Left lung (tissue), 4 donors: ENCODE measurements at regions not wholly inside any gene's neighbourhood (a gene's known extent, or its start where the extent isn't known, plus 50 kb on each side); places are given as distances from the start of the nearest gene placed in this dataset.

Experiments used
- ATAC-seq: fragments of 200-7000 bp; cut with Tn5 transposase; one replicate; pipeline ENCODE4 v1.9.1; 2020; ENCODE audit warnings: moderate library complexity
- DNase-seq, 4 donors: peaks; one replicate each; pipeline ENCODE4 v3.0.0-alpha.2; 2013 to 2020
- H3K27ac ChIP-seq, 2 donors: fragments of 200-600 bp; sonication (generic) in 1 of 2; one replicate each; pipeline versions ENCODE4 v1.5.0 to v1.8.0; 2020 to 2021
- H3K27me3 ChIP-seq, 2 donors: fragments of 200-600 bp; sonication (generic) in 1 of 2; one replicate each; pipeline versions ENCODE4 v1.5.0 to v1.8.0; 2020 to 2021
- H3K36me3 ChIP-seq, 2 donors: fragments of 200-600 bp; sonication (generic) in 1 of 2; one replicate each; pipeline versions ENCODE4 v1.5.0 to v1.8.0; 2020 to 2021
- H3K4me1 ChIP-seq, 2 donors: fragments of 200-600 bp; one replicate each; pipeline ENCODE4 v1.8.0; 2021
- H3K4me3 ChIP-seq, 2 donors: fragments of 200-600 bp; sonication (generic) in 1 of 2; one replicate each; pipeline versions ENCODE4 v1.5.0 to v1.8.0; 2020 to 2021; ENCODE audit warnings: mild to moderate bottlenecking in 1 of 2
- H3K9me3 ChIP-seq, 2 donors: fragments of 200-600 bp; sonication (generic) in 1 of 2; one replicate each; pipeline versions ENCODE4 v1.5.0 to v1.8.0; 2020 to 2021
- intact Hi-C, 2 donors: fragments of 100-400 bp; cut with DNase I; formaldehyde crosslinking; loops; one replicate each; pipeline versions ENCODE4 v1.11.2 to v1.14.2; 2022
- TF ChIP-seq, protein P1 (sequence below), 2 donors: fragments of 200-600 bp; sonication (generic) in 1 of 2; IDR thresholded peaks; one replicate each; pipeline versions ENCODE4 v1.5.0 to v1.8.0; 2021; ENCODE audit warnings: antibody characterized with exemption in 2 of 2
- donor health status: DM: no; HTN: yes; CAD: no.
- donor health status: DM: no; HTN: no; CAD: no.

DNA sequence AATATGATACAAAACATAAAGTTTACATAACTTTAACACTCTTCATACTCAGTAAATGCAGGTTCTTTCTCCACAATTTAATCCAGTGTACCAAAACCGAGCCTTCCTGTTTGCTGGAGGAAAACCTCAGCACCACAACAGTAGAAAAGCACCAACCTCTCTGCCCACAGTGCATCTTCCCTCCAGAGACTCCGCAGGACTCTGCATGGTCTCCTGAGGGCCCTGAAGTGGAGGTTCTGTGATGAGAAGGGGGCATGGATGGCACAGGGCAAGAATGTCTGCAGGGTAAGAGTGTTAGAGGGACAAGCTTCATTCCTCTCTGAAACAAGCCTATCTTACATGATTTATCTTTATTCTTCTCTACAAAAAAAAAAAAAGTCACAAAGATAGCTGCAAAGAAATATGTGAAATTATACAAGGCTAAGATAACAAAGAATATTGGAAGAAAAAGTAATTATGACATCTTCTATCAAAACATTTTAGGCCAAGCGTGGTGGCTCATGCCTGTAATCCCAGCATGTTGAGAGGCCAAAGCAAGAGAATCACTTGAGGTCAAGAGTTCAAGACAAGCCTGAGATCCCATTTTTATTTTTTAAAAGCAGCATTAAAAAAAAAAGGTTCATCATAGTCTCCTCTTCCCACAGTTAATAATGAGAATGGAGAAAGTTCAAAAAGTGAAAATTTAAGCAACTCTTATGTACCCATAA, 102.0 kb downstream of the VPREB1 start:
- no peak for ATAC-seq
- Histone ChIP-seq H3K4me3 (no peak overlapping the region), H3K27ac (no peak overlapping the region), H3K4me1 (peaks cover 0 to 11% of the 10 kb centered on the region in 2 donors), H3K9me3 (no peaks in the 10 kb centered on the region), H3K36me3 (no peaks in the 10 kb centered on the region), H3K27me3 (peaks cover 0 to 15% of the 10 kb centered on the region in 2 donors)
- TF ChIP-seq, protein P1, sequence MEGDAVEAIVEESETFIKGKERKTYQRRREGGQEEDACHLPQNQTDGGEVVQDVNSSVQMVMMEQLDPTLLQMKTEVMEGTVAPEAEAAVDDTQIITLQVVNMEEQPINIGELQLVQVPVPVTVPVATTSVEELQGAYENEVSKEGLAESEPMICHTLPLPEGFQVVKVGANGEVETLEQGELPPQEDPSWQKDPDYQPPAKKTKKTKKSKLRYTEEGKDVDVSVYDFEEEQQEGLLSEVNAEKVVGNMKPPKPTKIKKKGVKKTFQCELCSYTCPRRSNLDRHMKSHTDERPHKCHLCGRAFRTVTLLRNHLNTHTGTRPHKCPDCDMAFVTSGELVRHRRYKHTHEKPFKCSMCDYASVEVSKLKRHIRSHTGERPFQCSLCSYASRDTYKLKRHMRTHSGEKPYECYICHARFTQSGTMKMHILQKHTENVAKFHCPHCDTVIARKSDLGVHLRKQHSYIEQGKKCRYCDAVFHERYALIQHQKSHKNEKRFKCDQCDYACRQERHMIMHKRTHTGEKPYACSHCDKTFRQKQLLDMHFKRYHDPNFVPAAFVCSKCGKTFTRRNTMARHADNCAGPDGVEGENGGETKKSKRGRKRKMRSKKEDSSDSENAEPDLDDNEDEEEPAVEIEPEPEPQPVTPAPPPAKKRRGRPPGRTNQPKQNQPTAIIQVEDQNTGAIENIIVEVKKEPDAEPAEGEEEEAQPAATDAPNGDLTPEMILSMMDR (IDR thresholded peaks at IDR 0.05), result no peak
- DNase-seq, result no peak
- intact Hi-C loops, result no loop called here

DNA sequence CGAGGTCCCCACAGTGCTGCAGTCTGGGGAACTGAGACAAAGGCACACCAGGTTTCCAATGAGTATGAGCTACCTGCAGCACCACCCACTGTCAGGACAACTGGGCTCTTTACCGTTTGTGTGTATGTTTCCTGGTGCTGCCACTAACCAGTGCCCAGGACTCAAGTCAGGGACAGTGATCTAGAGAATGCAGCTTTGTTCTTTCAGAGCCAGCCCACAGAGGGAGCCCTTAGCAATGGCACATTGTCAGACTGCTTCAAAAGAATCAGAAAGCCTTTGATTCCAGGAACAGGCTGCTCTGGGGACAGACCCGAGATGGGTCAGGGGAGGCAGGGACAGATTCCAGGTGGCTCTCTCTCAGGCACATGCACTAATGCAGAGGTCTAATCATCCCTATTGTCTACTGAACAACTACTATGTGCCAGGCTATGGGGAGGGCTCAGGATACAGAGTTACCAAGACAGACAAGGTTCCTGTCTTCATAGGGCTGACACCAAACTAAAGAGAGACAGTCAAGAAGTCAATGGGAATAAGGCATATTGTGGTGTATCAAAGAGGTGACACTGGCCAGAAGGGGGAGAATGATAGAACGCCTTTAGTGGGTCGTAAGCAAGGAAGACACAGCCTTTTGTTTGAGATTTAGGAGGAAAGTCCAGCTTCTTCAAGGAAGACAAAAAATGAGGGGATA, 103.7 kb downstream of the VPREB1 start:
- Histone ChIP-seq H3K27me3 (peaks cover 0 to 23% of the 10 kb centered on the region in 2 donors), H3K4me1 (peaks cover 0 to 7% of the 10 kb centered on the region in 2 donors), H3K36me3 (no peaks in the 10 kb centered on the region), H3K4me3 (no peak overlapping the region), H3K9me3 (no peaks in the 10 kb centered on the region), H3K27ac (no peak overlapping the region)
- DNase-seq, result no peak
- TF ChIP-seq, protein P1 (IDR thresholded peaks at IDR 0.05), result no peak
- intact Hi-C loops, result no loop called here
- ATAC-seq, result no peak

DNA sequence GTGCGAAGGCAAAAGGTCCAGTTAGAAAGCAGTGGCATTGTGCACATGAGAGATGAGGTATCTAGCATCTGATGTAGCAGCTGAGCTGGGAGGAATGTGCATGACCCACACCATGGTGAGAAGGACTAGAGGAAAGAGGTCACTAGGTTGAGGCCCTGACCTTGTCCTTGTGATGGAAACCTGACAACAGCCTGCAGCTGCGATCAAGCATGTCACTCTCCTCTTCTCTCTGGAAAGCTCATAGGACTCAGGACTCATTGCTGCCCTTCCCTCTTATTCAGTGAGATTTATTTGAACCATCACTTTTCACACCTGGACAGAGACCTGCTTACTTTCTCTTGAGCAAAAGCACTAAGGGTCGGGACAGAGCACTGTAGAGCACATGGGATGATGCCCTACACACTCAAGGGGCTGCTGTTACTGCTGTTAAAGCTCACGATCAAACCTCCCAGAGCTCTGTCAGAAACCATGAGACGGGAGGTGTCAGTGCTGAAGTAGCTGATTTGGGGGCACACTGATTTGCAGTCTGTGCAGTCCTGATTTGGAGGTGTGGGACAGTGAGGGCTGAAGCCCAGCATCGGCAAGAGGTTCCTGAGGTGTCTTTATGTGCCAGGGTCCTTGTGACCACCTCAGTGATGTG, 104.3 kb downstream of the VPREB1 start:
- Histone ChIP-seq H3K4me1 (peaks cover 0 to under 1% of the 10 kb centered on the region in 2 donors), H3K4me3 (no peak overlapping the region), H3K36me3 (no peaks in the 10 kb centered on the region), H3K27ac (no peak overlapping the region), H3K9me3 (no peaks in the 10 kb centered on the region), H3K27me3 (peaks cover 0 to 25% of the 10 kb centered on the region in 2 donors)
- ATAC-seq (no peak), DNase-seq (no peak)
- TF ChIP-seq, protein P1 (IDR thresholded peaks at IDR 0.05), result no peak
- intact Hi-C loops, result no loop called here

DNA sequence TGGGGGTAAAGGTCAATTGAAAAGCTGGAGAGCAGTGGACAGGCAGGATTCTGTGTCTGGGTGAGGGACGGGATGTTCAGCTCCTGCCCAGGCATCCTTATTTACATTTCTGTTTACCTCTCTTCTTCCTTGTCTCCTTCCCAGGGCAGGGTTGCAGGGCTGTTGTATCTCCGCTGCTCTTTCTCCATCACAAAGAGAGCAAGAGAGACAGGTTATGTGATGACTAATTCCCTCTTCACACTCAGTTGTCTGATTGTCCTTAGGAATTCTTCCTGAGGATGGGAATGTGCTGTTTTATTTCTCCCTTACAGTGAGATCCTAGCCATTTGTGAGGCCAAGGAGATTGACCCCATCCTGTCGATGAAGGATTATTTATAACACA, 104.9 kb downstream of the VPREB1 start:
- H3K4me3 ChIP-seq, result no peak overlapping the region
- no peaks in the 10 kb centered on the region for H3K36me3 ChIP-seq
- no peak for ATAC-seq
- TF ChIP-seq, protein P1 (IDR thresholded peaks at IDR 0.05), result no peak
- no peak overlapping the region for H3K27ac ChIP-seq
- no peak for DNase-seq
- no peaks in the 10 kb centered on the region for H3K9me3 ChIP-seq
- H3K27me3 ChIP-seq, result peaks cover 0 to 28% of the 10 kb centered on the region in 2 donors
- intact Hi-C loops, result no loop called here
- no peaks in the 10 kb centered on the region for H3K4me1 ChIP-seq

DNA sequence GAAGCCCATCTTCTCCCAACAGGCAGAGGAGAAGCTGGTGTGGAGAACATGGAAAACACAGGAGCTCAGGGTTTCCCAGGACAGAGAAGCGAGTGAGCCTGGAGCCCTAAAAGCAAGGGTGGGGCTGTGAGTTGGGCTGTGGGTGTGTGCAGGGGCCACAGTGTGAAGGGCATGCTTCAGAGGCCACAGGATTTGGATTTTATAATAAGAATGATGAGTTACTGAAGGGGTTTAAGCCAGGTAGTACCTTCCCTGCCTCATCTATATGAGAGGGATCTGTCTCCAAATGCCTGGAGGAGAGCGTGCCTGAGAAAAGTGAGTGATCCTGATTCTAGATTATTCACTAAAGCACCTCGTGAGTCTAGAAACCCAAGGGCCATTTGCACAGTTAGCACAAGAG, 106.8 kb downstream of the VPREB1 start:
- H3K27me3 ChIP-seq, result peaks cover 0 to 43% of the 10 kb centered on the region in 2 donors
- DNase-seq (no peak), ATAC-seq (no peak)
- H3K36me3 ChIP-seq, result no peaks in the 10 kb centered on the region
- H3K4me1 ChIP-seq, result no peaks in the 10 kb centered on the region
- no peak overlapping the region for H3K4me3 ChIP-seq
- intact Hi-C loops, result no loop called here
- TF ChIP-seq, protein P1 (IDR thresholded peaks at IDR 0.05), result no peak
- no peak overlapping the region for H3K27ac ChIP-seq
- no peaks in the 10 kb centered on the region for H3K9me3 ChIP-seq
